AG04450 (cell line): ENCODE measurements at regions not wholly inside any gene's neighbourhood (a gene's known extent, or its start where the extent isn't known, plus 50 kb on each side); places are given as distances from the start of the nearest gene placed in this dataset.

Experiments used
- CTCF ChIA-PET: fragments of 300-600, 350-600 bp; formaldehyde crosslinking; extraction: SDS; loops from one replicate; lab custom pipeline; 2022; ENCODE audit warnings: antibody characterized with exemption, inconsistent platforms; lab: Charles Lee
- POLR2A ChIA-PET: fragments of 350-600 bp; formaldehyde crosslinking; extraction: SDS; loops from one replicate; lab custom pipeline; 2021; ENCODE audit warnings: antibody characterized with exemption, inconsistent platforms; lab: Yijun Ruan, JAX
- DNase-seq: peaks from one replicate; pipeline ENCODE4 v3.0.0-alpha.2; 2011; ENCODE audit warnings: low read depth, low spot score
- H3K27ac ChIP-seq: one replicate; pipeline ENCODE4 v1.5.1; 2012; ENCODE audit warnings: low read depth, low read length, control low read depth
- H3K27me3 ChIP-seq: one replicate; pipeline ENCODE4 v1.6.0; 2012; ENCODE audit warnings: low read length; ENCODE audit not compliant: control insufficient read depth, insufficient read depth
- H3K4me3 ChIP-seq: 2 replicates; pipeline ENCODE4 v1.5.1; 2011; ENCODE audit warnings: mild to moderate bottlenecking, low read depth, low read length, control low read depth
- H3K9me3 ChIP-seq: 2 replicates; pipeline ENCODE4 v1.5.1; 2012; ENCODE audit warnings: low read length; ENCODE audit not compliant: control insufficient read depth, insufficient read depth
- CTCF ChIP-seq: IDR thresholded peaks from 2 replicates; pipeline ENCODE4 v1.5.1; 2011; ENCODE audit warnings: low read depth, low read length, control low read depth, inconsistent platforms

- ChIA-PET CTCF (no interaction called here), POLR2A (no interaction called here)
- no peak for TF ChIP-seq CTCF
- Histone ChIP-seq H3K27me3 (no peaks in the 10 kb centered on the region), H3K4me3 (no peak overlapping the region), H3K27ac (no peak overlapping the region), H3K9me3 (peaks cover 3% of the 10 kb centered on the region; the same call in 1 of the 2 replicates)
- DNase-seq: no peak
Observed at GRCh38 chr9:28930766-28931165, 1357.5 kb upstream of the C9orf72 start.

- Histone ChIP-seq H3K9me3 (peaks cover 6% of the 10 kb centered on the region; the same call in 1 of the 2 replicates), H3K4me3 (no peak overlapping the region), H3K27ac (no peak overlapping the region), H3K27me3 (no peaks in the 10 kb centered on the region)
- DNase-seq: no peak
- CTCF ChIA-PET: no interaction called here
- TF ChIP-seq CTCF: no peak
- POLR2A ChIA-PET: no interaction called here
Observed at GRCh38 chr9:28934111-28934510, 1360.8 kb upstream of the C9orf72 start.

- POLR2A ChIA-PET: no interaction called here
- no peak for TF ChIP-seq CTCF
- Histone ChIP-seq H3K27ac (no peak overlapping the region), H3K9me3 (peaks cover 3% of the 10 kb centered on the region; the same call in 1 of the 2 replicates), H3K27me3 (no peaks in the 10 kb centered on the region), H3K4me3 (no peak overlapping the region)
- no peak for DNase-seq
- CTCF ChIA-PET: no interaction called here
Observed at GRCh38 chr9:28938981-28939380, 1365.7 kb upstream of the C9orf72 start.

- no peak for TF ChIP-seq CTCF
- ChIA-PET POLR2A (no interaction called here), CTCF (no interaction called here)
- H3K27ac ChIP-seq: no peak overlapping the region
- no peaks in the 10 kb centered on the region for H3K27me3 ChIP-seq
- no peak overlapping the region for H3K4me3 ChIP-seq
- H3K9me3 ChIP-seq: peaks cover 3% of the 10 kb centered on the region
- no peak for DNase-seq
Observed at GRCh38 chr9:28941856-28942255, 1368.6 kb upstream of the C9orf72 start.

- ChIA-PET CTCF (no interaction called here), POLR2A (no interaction called here)
- no peaks in the 10 kb centered on the region; the same call in 1 of the 2 replicates for H3K9me3 ChIP-seq
- no peak overlapping the region for H3K27ac ChIP-seq
- H3K4me3 ChIP-seq: no peak overlapping the region
- no peaks in the 10 kb centered on the region for H3K27me3 ChIP-seq
- no peak for TF ChIP-seq CTCF
- DNase-seq: no peak
Observed at GRCh38 chr9:28942941-28943340, 1369.7 kb upstream of the C9orf72 start.
